Effector CD8-positive, alpha-beta T cell (primary cell): ENCODE measurements at regions not wholly inside any gene's neighbourhood (a gene's known extent, or its start where the extent isn't known, plus 50 kb on each side); places are given as distances from the start of the nearest gene placed in this dataset.
"Not testable (repeated sequence)": the region's sequence is repeated elsewhere in the genome, so short reads cannot be mapped to it uniquely, and the experiment has no call there.

Experiments used
- DNase-seq: peaks from one replicate; lab custom pipeline; 2025; lab: John Stamatoyannopoulos, UW

GRCh38 chr3:159655202-159655601 lies 333.4 kb upstream of the IL12A start:
- DNase-seq = no peak

- no peak for DNase-seq
Observed at GRCh38 chr3:159657176-159657575, 331.5 kb upstream of the IL12A start.

GRCh38 chr3:159657629-159658028 lies 331.0 kb upstream of the IL12A start:
- DNase-seq = no peak

GRCh38 chr3:159660326-159660725 lies 328.3 kb upstream of the IL12A start:
- no peak for DNase-seq

GRCh38 chr3:159660901-159661300 lies 327.7 kb upstream of the IL12A start:
- no peak for DNase-seq

GRCh38 chr3:159662549-159662948 lies 326.1 kb upstream of the IL12A start:
- DNase-seq = no peak

GRCh38 chr3:159664006-159664405 lies 324.6 kb upstream of the IL12A start:
- DNase-seq = no peak

GRCh38 chr3:159664653-159665052 lies 324.0 kb upstream of the IL12A start:
- no peak for DNase-seq

GRCh38 chr3:159667261-159667660 lies 321.4 kb upstream of the IL12A start:
- no peak for DNase-seq

GRCh38 chr3:159668461-159668860 lies 320.2 kb upstream of the IL12A start:
- DNase-seq = no peak

- DNase-seq = no peak
Observed at GRCh38 chr3:159668990-159669476, 319.6 kb upstream of the IL12A start.

- no peak for DNase-seq
Observed at GRCh38 chr3:159669766-159670165, 318.9 kb upstream of the IL12A start.

- DNase-seq = no peak
Observed at GRCh38 chr3:159672728-159673688, 315.6 kb upstream of the IL12A start.

GRCh38 chr3:159674583-159674982 lies 314.1 kb upstream of the IL12A start:
- DNase-seq = no peak

GRCh38 chr3:159675285-159675684 lies 313.4 kb upstream of the IL12A start:
- no peak for DNase-seq

GRCh38 chr3:159679900-159680299 lies 308.7 kb upstream of the IL12A start:
- DNase-seq = no peak

GRCh38 chr3:159681717-159682116 lies 306.9 kb upstream of the IL12A start:
- not testable (repeated sequence) for DNase-seq

GRCh38 chr3:159685801-159686200 lies 302.8 kb upstream of the IL12A start:
- DNase-seq = no peak

- DNase-seq = no peak
Observed at GRCh38 chr3:159693226-159693625, 295.4 kb upstream of the IL12A start.

GRCh38 chr3:159711560-159712333 lies 276.9 kb upstream of the IL12A start:
- DNase-seq = no peak

GRCh38 chr3:159721324-159721723 lies 267.3 kb upstream of the IL12A start:
- DNase-seq = no peak

GRCh38 chr3:159723295-159723694 lies 265.3 kb upstream of the IL12A start:
- no peak for DNase-seq

- DNase-seq = no peak
Observed at GRCh38 chr3:159724627-159725026, 264.0 kb upstream of the IL12A start.
